Endothelial cell (in vitro differentiated cells): ENCODE measurements at regions not wholly inside any gene's neighbourhood (a gene's known extent, or its start where the extent isn't known, plus 50 kb on each side); places are given as distances from the start of the nearest gene placed in this dataset.
"Not testable (repeated sequence)": the region's sequence is repeated elsewhere in the genome, so short reads cannot be mapped to it uniquely, and the experiment has no call there.

Experiments used
- DNase-seq: peaks from one replicate; pipeline ENCODE4 v3.0.0; 2021; ENCODE audit warnings: low spot score
- H3K27ac Mint-ChIP-seq: one replicate; pipeline ENCODE4 v1.8.0; 2021; ENCODE audit warnings: mixed read lengths, inconsistent platforms; ENCODE audit not compliant: unreplicated experiment
- H3K27me3 Mint-ChIP-seq: one replicate; pipeline ENCODE4 v1.8.0; 2021; ENCODE audit warnings: mild to moderate bottlenecking, moderate library complexity, mixed read lengths, inconsistent platforms; ENCODE audit not compliant: unreplicated experiment
- H3K36me3 Mint-ChIP-seq: one replicate; pipeline ENCODE4 v1.8.0; 2021; ENCODE audit warnings: mild to moderate bottlenecking, low read depth, mixed read lengths, inconsistent platforms; ENCODE audit not compliant: unreplicated experiment
- H3K4me1 Mint-ChIP-seq: one replicate; pipeline ENCODE4 v1.8.0; 2021; ENCODE audit warnings: mild to moderate bottlenecking, mixed read lengths, inconsistent platforms; ENCODE audit not compliant: unreplicated experiment
- H3K4me3 Mint-ChIP-seq: one replicate; pipeline ENCODE4 v1.8.0; 2021; ENCODE audit warnings: mild to moderate bottlenecking, mixed read lengths, inconsistent platforms; ENCODE audit not compliant: unreplicated experiment
- H3K9me3 Mint-ChIP-seq: one replicate; pipeline ENCODE4 v1.8.0; 2021; ENCODE audit warnings: mixed read lengths, inconsistent platforms; ENCODE audit not compliant: unreplicated experiment
- TF ChIP-seq, protein P1 (sequence below): fragments of 200-600 bp; sonication (generic); IDR thresholded peaks from one replicate; pipeline ENCODE4 v1.5.0; 2021; ENCODE audit warnings: antibody characterized with exemption; ENCODE audit not compliant: unreplicated experiment

DNA sequence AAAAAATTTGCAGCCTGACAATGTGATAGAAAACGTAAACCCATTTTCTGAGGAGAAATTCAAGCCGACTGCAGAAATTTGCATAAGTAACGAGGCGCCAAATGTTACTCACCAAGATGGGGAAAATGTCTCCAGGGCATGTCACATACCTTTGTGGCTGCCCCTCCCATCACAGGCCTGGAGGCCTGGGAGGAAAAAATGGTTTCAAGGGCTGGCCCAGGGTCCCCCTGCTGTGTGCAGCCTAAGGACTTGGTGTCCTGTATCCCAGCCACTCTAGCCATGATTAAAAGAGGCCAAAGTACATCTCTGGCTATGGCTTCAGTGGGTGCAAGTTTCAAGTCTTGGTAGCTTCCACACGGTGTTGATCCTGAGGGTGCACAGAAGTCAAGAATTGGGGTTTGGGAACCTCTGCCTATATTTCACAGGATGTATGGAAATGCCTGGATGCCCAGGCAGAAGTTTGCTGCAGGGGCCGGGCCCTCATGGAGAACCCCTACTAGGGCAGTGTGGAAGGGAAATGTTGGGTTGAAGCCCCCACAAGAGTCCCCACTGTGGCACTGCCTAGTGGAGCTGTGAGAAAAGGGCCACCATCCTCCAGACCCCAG is 1842.3 kb downstream of the PCDH9 start:
- H3K36me3 Mint-ChIP-seq, result no peaks in the 10 kb centered on the region

DNA sequence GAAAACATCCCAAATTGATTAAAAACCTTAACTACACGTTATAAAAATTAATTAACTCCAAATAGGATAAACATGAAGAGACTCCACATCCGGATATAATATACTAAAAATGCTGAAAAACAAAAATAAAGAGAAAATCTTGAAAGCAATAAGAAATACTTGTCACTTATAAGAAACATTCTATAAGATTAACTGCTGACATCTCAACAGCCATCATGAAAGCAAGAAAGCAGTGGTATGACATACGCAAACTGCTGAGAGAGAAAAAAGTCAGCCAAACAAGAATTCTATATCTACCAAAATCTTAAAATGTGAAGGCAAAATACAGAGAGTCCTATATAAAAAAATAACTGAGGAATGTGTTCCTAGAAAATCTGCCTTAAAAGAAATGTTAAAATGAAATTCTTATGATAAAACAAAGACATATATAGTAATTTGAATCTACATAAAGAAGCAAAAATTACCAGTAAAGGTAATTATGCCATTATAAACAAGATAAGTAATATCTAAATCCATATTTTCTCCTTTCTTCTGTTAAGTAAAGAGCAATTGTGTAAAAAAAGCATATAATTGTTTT is 1851.1 kb downstream of the PCDH9 start:
- H3K36me3 Mint-ChIP-seq, result no peaks in the 10 kb centered on the region
- H3K4me1 Mint-ChIP-seq, result no peaks in the 10 kb centered on the region
- no peaks in the 10 kb centered on the region for H3K9me3 Mint-ChIP-seq
- no peaks in the 10 kb centered on the region for H3K27me3 Mint-ChIP-seq
- DNase-seq, result no peak
- no peak overlapping the region for H3K4me3 Mint-ChIP-seq
- no peak overlapping the region for H3K27ac Mint-ChIP-seq
- TF ChIP-seq, protein P1, sequence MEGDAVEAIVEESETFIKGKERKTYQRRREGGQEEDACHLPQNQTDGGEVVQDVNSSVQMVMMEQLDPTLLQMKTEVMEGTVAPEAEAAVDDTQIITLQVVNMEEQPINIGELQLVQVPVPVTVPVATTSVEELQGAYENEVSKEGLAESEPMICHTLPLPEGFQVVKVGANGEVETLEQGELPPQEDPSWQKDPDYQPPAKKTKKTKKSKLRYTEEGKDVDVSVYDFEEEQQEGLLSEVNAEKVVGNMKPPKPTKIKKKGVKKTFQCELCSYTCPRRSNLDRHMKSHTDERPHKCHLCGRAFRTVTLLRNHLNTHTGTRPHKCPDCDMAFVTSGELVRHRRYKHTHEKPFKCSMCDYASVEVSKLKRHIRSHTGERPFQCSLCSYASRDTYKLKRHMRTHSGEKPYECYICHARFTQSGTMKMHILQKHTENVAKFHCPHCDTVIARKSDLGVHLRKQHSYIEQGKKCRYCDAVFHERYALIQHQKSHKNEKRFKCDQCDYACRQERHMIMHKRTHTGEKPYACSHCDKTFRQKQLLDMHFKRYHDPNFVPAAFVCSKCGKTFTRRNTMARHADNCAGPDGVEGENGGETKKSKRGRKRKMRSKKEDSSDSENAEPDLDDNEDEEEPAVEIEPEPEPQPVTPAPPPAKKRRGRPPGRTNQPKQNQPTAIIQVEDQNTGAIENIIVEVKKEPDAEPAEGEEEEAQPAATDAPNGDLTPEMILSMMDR, result no peak

More for the DNA sequence above, 1842.3 kb downstream of the PCDH9 start:
- H3K4me3 Mint-ChIP-seq, result no peak overlapping the region
- H3K4me1 Mint-ChIP-seq, result no peaks in the 10 kb centered on the region
- DNase-seq, result no peak
- TF ChIP-seq, protein P1, result no peak
- H3K9me3 Mint-ChIP-seq, result peaks cover 7% of the 10 kb centered on the region
- H3K27me3 Mint-ChIP-seq, result peaks cover 2% of the 10 kb centered on the region
- H3K27ac Mint-ChIP-seq, result no peak overlapping the region

DNA sequence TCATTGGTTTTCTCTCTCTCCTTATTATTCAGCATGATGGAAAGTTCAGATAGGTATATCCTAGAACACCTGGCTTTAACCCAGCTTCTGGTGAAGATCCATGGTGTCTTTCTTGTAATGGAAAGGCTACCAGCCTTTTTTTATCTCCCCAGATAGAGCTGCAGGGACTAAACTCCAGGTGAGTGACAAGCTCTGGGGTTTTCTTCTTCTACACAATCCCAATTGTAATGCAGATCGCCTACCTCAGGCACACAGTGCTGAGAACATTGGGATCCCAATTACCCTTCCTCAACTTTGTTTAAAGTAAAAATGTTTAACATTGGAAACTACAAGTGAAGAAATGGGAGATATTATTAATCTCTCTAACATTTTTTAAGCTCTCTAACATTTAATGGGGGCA is 1851.7 kb downstream of the PCDH9 start:
- no peak overlapping the region for H3K27ac Mint-ChIP-seq
- TF ChIP-seq, protein P1, result no peak
- H3K4me3 Mint-ChIP-seq, result no peak overlapping the region
- no peak for DNase-seq
- no peaks in the 10 kb centered on the region for H3K9me3 Mint-ChIP-seq
- no peaks in the 10 kb centered on the region for H3K36me3 Mint-ChIP-seq
- no peaks in the 10 kb centered on the region for H3K4me1 Mint-ChIP-seq
- no peaks in the 10 kb centered on the region for H3K27me3 Mint-ChIP-seq

DNA sequence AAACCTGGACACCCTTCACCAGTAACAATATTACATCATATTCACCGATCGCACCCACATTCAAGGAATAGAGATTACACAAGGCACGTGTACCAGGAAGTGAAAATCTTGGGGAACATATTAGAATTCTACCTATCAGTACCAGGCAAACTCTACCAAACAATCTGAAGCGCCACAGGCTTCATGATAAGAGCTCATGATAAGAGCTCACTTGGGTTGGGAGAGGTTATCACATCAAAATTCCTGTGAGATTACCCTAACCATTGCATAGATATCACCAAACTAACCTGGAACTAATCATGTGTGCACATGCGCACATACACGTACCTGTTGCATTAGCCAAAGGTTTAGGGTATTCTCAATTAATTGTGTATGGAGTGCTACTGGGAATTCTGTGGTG is 1861.3 kb downstream of the PCDH9 start:
- no peak for DNase-seq
- Mint-ChIP-seq H3K4me1 (no peaks in the 10 kb centered on the region), H3K4me3 (no peak overlapping the region), H3K36me3 (no peaks in the 10 kb centered on the region), H3K27ac (no peak overlapping the region), H3K27me3 (no peaks in the 10 kb centered on the region), H3K9me3 (no peaks in the 10 kb centered on the region)
- TF ChIP-seq, protein P1, result no peak

DNA sequence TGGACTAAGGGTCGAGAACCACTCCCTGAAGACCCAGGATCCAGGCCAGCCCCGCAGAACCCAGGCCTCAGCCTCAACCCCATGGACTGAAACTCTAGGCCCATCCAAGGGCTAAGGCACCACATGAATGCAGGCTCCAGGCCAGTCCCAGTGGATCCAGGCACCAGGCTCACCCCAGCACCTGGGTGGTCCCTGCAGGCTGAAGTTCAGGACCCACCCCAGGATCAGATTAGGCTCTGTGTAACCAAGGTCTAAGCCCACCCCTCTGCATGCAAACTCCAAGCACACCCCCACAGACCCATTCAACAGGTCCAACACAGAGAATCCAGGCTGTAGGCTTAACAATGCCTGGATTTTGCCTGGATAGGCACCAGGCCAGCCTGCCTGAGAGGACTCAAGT is 1876.2 kb downstream of the PCDH9 start:
- H3K27ac Mint-ChIP-seq, result no peak overlapping the region
- DNase-seq, result no peak
- no peaks in the 10 kb centered on the region for H3K36me3 Mint-ChIP-seq
- no peaks in the 10 kb centered on the region for H3K27me3 Mint-ChIP-seq
- TF ChIP-seq, protein P1, result no peak
- no peaks in the 10 kb centered on the region for H3K4me1 Mint-ChIP-seq
- H3K4me3 Mint-ChIP-seq, result no peak overlapping the region
- H3K9me3 Mint-ChIP-seq, result no peaks in the 10 kb centered on the region

DNA sequence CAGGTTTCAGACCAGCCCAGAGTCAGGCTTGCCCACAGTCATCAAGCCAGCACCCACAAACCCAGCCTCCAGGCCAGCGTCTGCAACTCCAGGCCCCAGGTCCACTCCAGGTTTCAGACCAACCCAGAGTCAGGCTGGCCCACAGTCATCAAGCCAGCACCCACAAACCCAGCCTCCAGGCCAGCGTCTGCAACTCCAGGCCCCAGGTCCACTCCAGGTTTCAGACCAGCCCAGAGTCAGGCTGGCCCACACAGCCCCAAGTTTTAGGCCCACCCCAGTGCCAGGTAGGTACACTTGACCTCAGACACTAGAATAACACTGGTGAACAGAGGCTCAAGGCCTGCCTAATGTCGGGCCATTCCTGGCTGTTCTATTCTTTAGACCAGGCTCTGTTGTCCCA is 1877.0 kb downstream of the PCDH9 start:
- H3K36me3 Mint-ChIP-seq, DNase-seq, H3K4me3 Mint-ChIP-seq, H3K27ac Mint-ChIP-seq, H3K27me3 Mint-ChIP-seq, H3K4me1 Mint-ChIP-seq, H3K9me3 Mint-ChIP-seq: not testable (repeated sequence)
